Natural killer cell (primary cell): ENCODE measurements at regions not wholly inside any gene's neighbourhood (a gene's known extent, or its start where the extent isn't known, plus 50 kb on each side); places are given as distances from the start of the nearest gene placed in this dataset.

ENCODE experiments used
- ATAC-seq, 3 donors: fragments of 150-1000 bp in 2 of 3; fragments of 200-7000 bp in 1 of 3; cut with Tn5 transposase; 1 replicate in 1 of 3; 2 replicates in 2 of 3; pipeline ENCODE4 v1.10.0; 2021; ENCODE audit warnings: mild to moderate bottlenecking in 2 of 3, moderate library complexity in 2 of 3
- DNase-seq, 2 donors: peaks; one replicate each; pipeline versions ENCODE4 v3.0.0 to v3.0.0-alpha.2; 2013 to 2021; ENCODE audit warnings: mixed read lengths in 1 of 2
- H3K27ac ChIP-seq: one replicate; pipeline ENCODE4 v1.5.1; 2013; ENCODE audit warnings: mild to moderate bottlenecking, low read length
- H3K27me3 ChIP-seq: one replicate; pipeline ENCODE4 v1.6.1; 2013; ENCODE audit warnings: low read length; ENCODE audit not compliant: control insufficient read depth, insufficient read depth
- H3K36me3 ChIP-seq: one replicate; pipeline ENCODE4 v1.6.1; 2013; ENCODE audit warnings: low read length; ENCODE audit not compliant: control insufficient read depth, insufficient read depth
- H3K4me1 ChIP-seq: one replicate; pipeline ENCODE4 v1.6.1; 2013; ENCODE audit warnings: low read length; ENCODE audit not compliant: control insufficient read depth, insufficient read depth
- H3K4me3 ChIP-seq: one replicate; pipeline ENCODE4 v1.5.1; 2013; ENCODE audit warnings: low read length
- H3K9me3 ChIP-seq: one replicate; pipeline ENCODE4 v1.6.1; 2013; ENCODE audit warnings: low read length; ENCODE audit not compliant: control insufficient read depth, insufficient read depth
- H3K27ac Mint-ChIP-seq, 2 donors: one replicate each; pipeline ENCODE4 v1.8.0; 2022; ENCODE audit warnings: mild to moderate bottlenecking in 2 of 2, mixed read lengths in 2 of 2, moderate library complexity in 1 of 2
- H3K27me3 Mint-ChIP-seq, 2 donors: one replicate each; pipeline ENCODE4 v1.8.0; 2022; ENCODE audit warnings: low read depth in 2 of 2, mixed read lengths in 2 of 2
- H3K36me3 Mint-ChIP-seq: one replicate; pipeline ENCODE4 v1.8.0; 2022; ENCODE audit warnings: mixed read lengths
- H3K4me1 Mint-ChIP-seq, 2 donors: one replicate each; pipeline ENCODE4 v1.8.0; 2022; ENCODE audit warnings: mixed read lengths in 2 of 2
- H3K4me3 Mint-ChIP-seq: one replicate; pipeline ENCODE4 v1.8.0; 2022; ENCODE audit warnings: mild to moderate bottlenecking, moderate library complexity, mixed read lengths
- H3K9me3 Mint-ChIP-seq, 2 donors: one replicate each; pipeline ENCODE4 v1.8.0; 2022; ENCODE audit warnings: mixed read lengths in 2 of 2
- CTCF ChIP-seq: fragments of 200-600 bp; IDR thresholded peaks from one replicate; pipeline ENCODE4 v1.8.0; 2022; ENCODE audit warnings: antibody characterized with exemption
- WGBS: methylation state at CpG from one replicate; pipeline ENCODE4 v1.1.7; 2013; ENCODE audit warnings: missing lambda C conversion rate; ENCODE audit not compliant: insufficient coverage; 5-methylcytosine and 5-hydroxymethylcytosine counted together
- intact Hi-C: fragments of 100-400 bp; cut with micrococcal nuclease; formaldehyde crosslinking; loops from one replicate; pipeline ENCODE4 v1.14.2; 2022

- H3K4me3 ChIP-seq, result no peak overlapping the region
- no peak for TF ChIP-seq CTCF
- Mint-ChIP-seq H3K4me3 (no peak overlapping the region), H3K36me3 (no peaks in the 10 kb centered on the region), H3K27ac (no peak overlapping the region), H3K9me3 (peaks cover 4 to 6% of the 10 kb centered on the region in 2 donors), H3K27me3 (no peaks in the 10 kb centered on the region), H3K4me1 (no peaks in the 10 kb centered on the region)
- ATAC-seq (no peak), DNase-seq (no peak)
- H3K4me1 ChIP-seq, result no peaks in the 10 kb centered on the region
- intact Hi-C loops, result no loop called here
- H3K9me3 ChIP-seq, result no peaks in the 10 kb centered on the region
- no peak overlapping the region for H3K27ac ChIP-seq
- H3K36me3 ChIP-seq, result no peaks in the 10 kb centered on the region
- 100% methylated on average over 1 of the region's 1 CpG for WGBS
- H3K27me3 ChIP-seq, result no peaks in the 10 kb centered on the region
These were observed 553.0 kb downstream of the CSNK1G3 start for GRCh38 chr5:124064956-124065355.

GRCh38 chr5:124061663-124062062 lies 549.7 kb downstream of the CSNK1G3 start:
- no peak overlapping the region for H3K4me3 Mint-ChIP-seq
- WGBS, result 92% methylated on average over 1 of the region's 1 CpG
- Histone ChIP-seq H3K27me3 (no peaks in the 10 kb centered on the region), H3K36me3 (no peaks in the 10 kb centered on the region), H3K4me3 (no peak overlapping the region), H3K4me1 (no peaks in the 10 kb centered on the region), H3K27ac (no peak overlapping the region), H3K9me3 (no peaks in the 10 kb centered on the region)
- intact Hi-C loops, result no loop called here
- peaks cover 3 to 4% of the 10 kb centered on the region in 2 donors for H3K9me3 Mint-ChIP-seq
- no peaks in the 10 kb centered on the region for H3K27me3 Mint-ChIP-seq
- H3K36me3 Mint-ChIP-seq, result no peaks in the 10 kb centered on the region
- no peak for ATAC-seq
- TF ChIP-seq CTCF, result no peak
- H3K4me1 Mint-ChIP-seq, result no peaks in the 10 kb centered on the region
- H3K27ac Mint-ChIP-seq, result no peak overlapping the region
- no peak for DNase-seq

- ATAC-seq, result no peak
- H3K4me1 ChIP-seq, result no peaks in the 10 kb centered on the region
- no peak overlapping the region for H3K4me3 Mint-ChIP-seq
- H3K4me1 Mint-ChIP-seq, result no peaks in the 10 kb centered on the region
- H3K27me3 ChIP-seq, result no peaks in the 10 kb centered on the region
- no peaks in the 10 kb centered on the region for H3K27me3 Mint-ChIP-seq
- no peaks in the 10 kb centered on the region for H3K36me3 Mint-ChIP-seq
- WGBS, result 87% methylated on average over 2 of the region's 4 CpGs
- no peaks in the 10 kb centered on the region for H3K9me3 ChIP-seq
- H3K27ac Mint-ChIP-seq, result no peak overlapping the region
- H3K36me3 ChIP-seq, result no peaks in the 10 kb centered on the region
- peaks cover 3 to 4% of the 10 kb centered on the region in 2 donors for H3K9me3 Mint-ChIP-seq
- H3K4me3 ChIP-seq, result no peak overlapping the region
- intact Hi-C loops, result no loop called here
- H3K27ac ChIP-seq, result no peak overlapping the region
- TF ChIP-seq CTCF, result no peak
- DNase-seq, result no peak
These were observed 549.1 kb downstream of the CSNK1G3 start for GRCh38 chr5:124061068-124061430.

GRCh38 chr5:124060413-124061067 lies 548.6 kb downstream of the CSNK1G3 start:
- no peaks in the 10 kb centered on the region for H3K36me3 ChIP-seq
- Mint-ChIP-seq H3K4me1 (no peaks in the 10 kb centered on the region), H3K27ac (no peak overlapping the region), H3K27me3 (no peaks in the 10 kb centered on the region), H3K9me3 (peaks cover 3 to 4% of the 10 kb centered on the region in 2 donors), H3K4me3 (no peak overlapping the region), H3K36me3 (no peaks in the 10 kb centered on the region)
- no peak overlapping the region for H3K4me3 ChIP-seq
- ATAC-seq (no peak), DNase-seq (no peak)
- no peaks in the 10 kb centered on the region for H3K27me3 ChIP-seq
- H3K9me3 ChIP-seq, result no peaks in the 10 kb centered on the region
- intact Hi-C loops, result no loop called here
- WGBS, result 81% methylated on average over 4 of the region's 5 CpGs
- no peak overlapping the region for H3K27ac ChIP-seq
- H3K4me1 ChIP-seq, result no peaks in the 10 kb centered on the region
- TF ChIP-seq CTCF, result no peak
